A549 (cell line): ENCODE measurements at regions not wholly inside any gene's neighbourhood (a gene's known extent, or its start where the extent isn't known, plus 50 kb on each side); places are given as distances from the start of the nearest gene placed in this dataset.

Source experiments
- ATAC-seq, 2 experiments: fragments of 200-7000 bp in 1 of 2; fragments of >200 bp in 1 of 2; cut with Nextera tagmentation in 1 of 2; cut with Tn5 transposase in 1 of 2; 3 replicates each; pipeline versions ENCODE4 v1.8.0 to v1.9.1; 2018 to 2020; ENCODE audit warnings: mild to moderate bottlenecking in 1 of 2, moderate library complexity in 1 of 2
- CTCF ChIA-PET: fragments of 300-600 bp; sonication (Branson Sonifier 250); formaldehyde crosslinking; extraction: SDS; loops from one replicate; lab custom pipeline; 2021; ENCODE audit warnings: antibody characterized with exemption, inconsistent platforms; lab: Yijun Ruan, JAX
- POLR2A ChIA-PET: fragments of 350-600 bp; formaldehyde crosslinking; extraction: SDS; loops from one replicate; lab custom pipeline; 2021; ENCODE audit warnings: antibody characterized with exemption, inconsistent platforms; lab: Yijun Ruan, JAX
- DNase-seq, 2 experiments: peaks; one replicate each; pipeline versions ENCODE4 v3.0.0 to v3.0.0-alpha.2; 2011 to 2016; ENCODE audit warnings: low read depth in 1 of 2, low spot score in 1 of 2
- FAIRE-seq: peaks from 2 replicates; lab custom pipeline; 2011; peaks lifted over from hg19 to GRCh38; lab: Jason Lieb, UNC
- H3K27ac ChIP-seq, 2 experiments: fragments of >200 bp; sonication (Bioruptor Twin); formaldehyde crosslinking; 3 replicates each; pipeline ENCODE4 v1.5.1; 2016 to 2017
- H3K4me1 ChIP-seq: fragments of >200 bp; sonication (Bioruptor Twin); formaldehyde crosslinking; 3 replicates; pipeline ENCODE4 v1.6.1; 2016
- H3K4me2 ChIP-seq: fragments of >200 bp; sonication (Bioruptor Twin); formaldehyde crosslinking; 3 replicates; pipeline ENCODE4 v1.6.1; 2016
- H3K4me3 ChIP-seq: fragments of >200 bp; sonication (Bioruptor Twin); formaldehyde crosslinking; 3 replicates; pipeline ENCODE4 v1.5.1; 2016
- H3K9me3 ChIP-seq: fragments of >200 bp; sonication (Bioruptor Twin); formaldehyde crosslinking; 3 replicates; pipeline ENCODE4 v1.6.1; 2016
- BHLHE40 ChIP-seq: IDR thresholded peaks from 2 replicates; pipeline ENCODE4 v1.6.1; 2012; ENCODE audit warnings: low read depth, low read length, inconsistent platforms
- CBX2 ChIP-seq: fragments of 200-600 bp; sonication (generic); IDR thresholded peaks from 2 replicates; pipeline ENCODE4 v1.6.1; 2016; ENCODE audit warnings: low read depth, mild to moderate bottlenecking, borderline replicate concordance
- E2F6 ChIP-seq: IDR thresholded peaks from 2 replicates; pipeline ENCODE4 v1.6.1; 2012; ENCODE audit warnings: low read depth, borderline replicate concordance
- EP300 ChIP-seq, 2 experiments: fragments of >200 bp; sonication (Bioruptor Twin); formaldehyde crosslinking; IDR thresholded peaks; 2 replicates in 1 of 2; 3 replicates in 1 of 2; pipeline ENCODE4 v1.6.1; 2016 to 2017
- ESRRA ChIP-seq: fragments of 150-350 bp; IDR thresholded peaks from 2 replicates; pipeline ENCODE4 v1.6.1; 2014; ENCODE audit warnings: mild to moderate bottlenecking, low read length, borderline replicate concordance
- GATA3 ChIP-seq: IDR thresholded peaks from 2 replicates; pipeline ENCODE4 v1.6.1; 2012; ENCODE audit warnings: borderline replicate concordance
- HES2 ChIP-seq: fragments of >200 bp; sonication (Bioruptor Twin); formaldehyde crosslinking; IDR thresholded peaks from 2 replicates; pipeline ENCODE4 v1.6.1; 2016
- JUN ChIP-seq, 2 experiments: fragments of >200 bp; sonication (Bioruptor Twin); formaldehyde crosslinking; IDR thresholded peaks; 2 replicates in 1 of 2; 3 replicates in 1 of 2; pipeline ENCODE4 v1.6.1; 2016 to 2017
- KDM1A ChIP-seq: fragments of 200-600 bp; sonication (generic); IDR thresholded peaks from 2 replicates; pipeline ENCODE4 v1.6.1; 2016; ENCODE audit warnings: low read depth, mild to moderate bottlenecking
- KDM5A ChIP-seq: fragments of 200-600 bp; sonication (generic); IDR thresholded peaks from 2 replicates; pipeline ENCODE4 v1.6.1; 2016; ENCODE audit warnings: antibody characterized with exemption, mild to moderate bottlenecking
- MAZ ChIP-seq: fragments of 150-350 bp; IDR thresholded peaks from 2 replicates; pipeline ENCODE4 v1.6.1; 2014; ENCODE audit warnings: antibody characterized with exemption, low read depth, low read length, borderline replicate concordance
- MYC ChIP-seq: IDR thresholded peaks from 2 replicates; pipeline ENCODE4 v1.6.1; 2012; ENCODE audit warnings: mild to moderate bottlenecking, inconsistent platforms, low read length, improper control_type of control experiment, borderline replicate concordance
- RARB ChIP-seq: fragments of 250-450 bp; sonication (Bioruptor Pico); IDR thresholded peaks from 2 replicates; pipeline ENCODE4 v1.8.0; 2021; ENCODE audit warnings: mild to moderate bottlenecking, moderate library complexity
- SREBF2 ChIP-seq: fragments of 450-650 bp; IDR thresholded peaks from 2 replicates; pipeline ENCODE4 v1.6.1; 2014; ENCODE audit warnings: mild to moderate bottlenecking, moderate library complexity
- TP53 ChIP-seq: fragments of 250-450 bp; sonication (Bioruptor Pico); IDR thresholded peaks from 2 replicates; pipeline ENCODE4 v1.5.0; 2021; ENCODE audit warnings: mild to moderate bottlenecking, moderate library complexity
- ZNF302 ChIP-seq: fragments of 250-450 bp; sonication (Bioruptor Pico); IDR thresholded peaks from 2 replicates; pipeline ENCODE4 v1.9.0; 2021; ENCODE audit warnings: inconsistent platforms, mild to moderate bottlenecking, moderate library complexity
- ZSCAN20 ChIP-seq: fragments of 250-450 bp; sonication (Bioruptor Pico); IDR thresholded peaks from 2 replicates; pipeline ENCODE4 v1.8.0; 2022; ENCODE audit warnings: mild to moderate bottlenecking, moderate library complexity
- WGBS: methylation state at CpG from one replicate; pipeline ENCODE4 v1.1.6; 2017; ENCODE audit errors: missing lambda C conversion rate; 5-methylcytosine and 5-hydroxymethylcytosine counted together

- TF ChIP-seq CBX2 (no peak), E2F6 (no peak), BHLHE40 (no peak), HES2 (no peak), EP300 (IDR thresholded peaks at IDR 0.05) (no peak), JUN (IDR thresholded peaks at IDR 0.05) (no peak)
Observed at GRCh38 chr2:113809076-113809736, 52.8 kb upstream of the SLC35F5 start (continued).

- Histone ChIP-seq H3K9me3 (no peaks in the 10 kb centered on the region), H3K27ac (no peak overlapping the region), H3K4me1 (peaks cover 12% of the 10 kb centered on the region; the same call in 2 of the 3 replicates), H3K4me2 (no peak overlapping the region), H3K4me3 (no peak overlapping the region)
- ATAC-seq: no peak
- TF ChIP-seq MAZ (no peak), TP53 (CRISPR knock-in tag) (no peak), SREBF2 (no peak), ZNF302 (no peak), E2F6 (no peak), MYC (no peak), ZSCAN20 (CRISPR knock-in tag) (no peak), KDM5A (no peak), RARB (CRISPR knock-in tag) (no peak)
- WGBS: 92% methylated on average over 2 of the region's 2 CpGs
- ChIA-PET POLR2A (interaction anchor here (1.2 kb wide), 1 partner anchor 51 kb away, joined by 3 read pairs; the partner anchor contains the start of gene SLC35F5), CTCF (interaction anchor here (1.0 kb wide), 1 partner anchor 23 kb away, joined by 4 read pairs; no protein-coding TSS in a partner anchor)
- FAIRE-seq: no peak
- DNase-seq: no peak
Observed at GRCh38 chr2:113807721-113808120, 51.3 kb upstream of the SLC35F5 start.

GRCh38 chr2:113806217-113806913 lies 49.9 kb upstream of the SLC35F5 start:
- Histone ChIP-seq H3K9me3 (no peaks in the 10 kb centered on the region), H3K4me2 (peak overlapping the region; percentile 58), H3K4me1 (peaks cover 12% of the 10 kb centered on the region; the same call in 2 of the 3 replicates), H3K4me3 (no peak overlapping the region), H3K27ac (0 out of 6 replicates have a peak overlapping the region, but pooled peaks have one; percentile 1 to 26)
- ChIA-PET POLR2A (no interaction called here), CTCF (no interaction called here)
- ATAC-seq: peak in 1 of 2 experiments; percentile 57; a peak in 3 of 6 replicates
- TF ChIP-seq KDM1A (no peak), ESRRA (no peak), E2F6 (no peak), GATA3 (peak; percentile 25; the same call in 1 of the 2 replicates)
- FAIRE-seq: no peak
- peak in 1 of 2 experiments; percentile 60 for DNase-seq
- WGBS: 51% methylated on average over 8 of the region's 8 CpGs
